Fibroblast of pulmonary artery (primary cell): ENCODE measurements at regions not wholly inside any gene's neighbourhood (a gene's known extent, or its start where the extent isn't known, plus 50 kb on each side); places are given as distances from the start of the nearest gene placed in this dataset.
A peak's percentile ranks its signal among the peaks of the same experiment; 100 is the strongest.

Experiments
- DNase-seq: peaks from one replicate; pipeline ENCODE4 v3.0.0-alpha.2; 2010; ENCODE audit warnings: low read depth
- H3K4me3 ChIP-seq: replicated peaks from 2 replicates; pipeline ENCODE4 v1.5.1; 2011; ENCODE audit warnings: low read depth, mild to moderate bottlenecking, control low read depth, low read length, moderate library complexity
- TF ChIP-seq, protein P1 (sequence below): IDR thresholded peaks from 2 replicates; pipeline ENCODE4 v1.5.1; 2011; ENCODE audit warnings: mild to moderate bottlenecking, control low read depth, low read length, inconsistent platforms; ENCODE audit errors: missing control alignments

DNA sequence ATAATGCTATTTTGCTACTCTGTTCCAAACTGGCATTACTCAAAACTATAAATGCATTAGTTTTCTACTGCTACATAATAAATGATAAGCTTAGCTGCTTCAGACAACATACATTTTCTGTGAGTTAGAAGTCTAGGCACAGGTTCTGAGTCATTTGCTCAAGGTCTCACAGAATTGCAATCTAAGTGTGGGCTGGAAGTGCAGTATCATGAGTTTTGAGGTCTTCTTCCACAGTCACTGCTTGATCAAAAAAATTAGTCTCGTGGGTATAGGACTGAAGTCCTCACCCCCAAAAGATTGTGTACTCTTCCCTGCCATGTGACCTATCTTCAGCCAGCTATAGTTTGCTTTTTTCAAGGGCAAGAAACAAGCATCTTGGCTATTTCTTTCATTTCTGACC is 676.9 kb downstream of the ADCYAP1 start:
- DNase-seq = no peak
- H3K4me3 ChIP-seq = no peak overlapping the region
- TF ChIP-seq, protein P1, sequence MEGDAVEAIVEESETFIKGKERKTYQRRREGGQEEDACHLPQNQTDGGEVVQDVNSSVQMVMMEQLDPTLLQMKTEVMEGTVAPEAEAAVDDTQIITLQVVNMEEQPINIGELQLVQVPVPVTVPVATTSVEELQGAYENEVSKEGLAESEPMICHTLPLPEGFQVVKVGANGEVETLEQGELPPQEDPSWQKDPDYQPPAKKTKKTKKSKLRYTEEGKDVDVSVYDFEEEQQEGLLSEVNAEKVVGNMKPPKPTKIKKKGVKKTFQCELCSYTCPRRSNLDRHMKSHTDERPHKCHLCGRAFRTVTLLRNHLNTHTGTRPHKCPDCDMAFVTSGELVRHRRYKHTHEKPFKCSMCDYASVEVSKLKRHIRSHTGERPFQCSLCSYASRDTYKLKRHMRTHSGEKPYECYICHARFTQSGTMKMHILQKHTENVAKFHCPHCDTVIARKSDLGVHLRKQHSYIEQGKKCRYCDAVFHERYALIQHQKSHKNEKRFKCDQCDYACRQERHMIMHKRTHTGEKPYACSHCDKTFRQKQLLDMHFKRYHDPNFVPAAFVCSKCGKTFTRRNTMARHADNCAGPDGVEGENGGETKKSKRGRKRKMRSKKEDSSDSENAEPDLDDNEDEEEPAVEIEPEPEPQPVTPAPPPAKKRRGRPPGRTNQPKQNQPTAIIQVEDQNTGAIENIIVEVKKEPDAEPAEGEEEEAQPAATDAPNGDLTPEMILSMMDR = no peak

DNA sequence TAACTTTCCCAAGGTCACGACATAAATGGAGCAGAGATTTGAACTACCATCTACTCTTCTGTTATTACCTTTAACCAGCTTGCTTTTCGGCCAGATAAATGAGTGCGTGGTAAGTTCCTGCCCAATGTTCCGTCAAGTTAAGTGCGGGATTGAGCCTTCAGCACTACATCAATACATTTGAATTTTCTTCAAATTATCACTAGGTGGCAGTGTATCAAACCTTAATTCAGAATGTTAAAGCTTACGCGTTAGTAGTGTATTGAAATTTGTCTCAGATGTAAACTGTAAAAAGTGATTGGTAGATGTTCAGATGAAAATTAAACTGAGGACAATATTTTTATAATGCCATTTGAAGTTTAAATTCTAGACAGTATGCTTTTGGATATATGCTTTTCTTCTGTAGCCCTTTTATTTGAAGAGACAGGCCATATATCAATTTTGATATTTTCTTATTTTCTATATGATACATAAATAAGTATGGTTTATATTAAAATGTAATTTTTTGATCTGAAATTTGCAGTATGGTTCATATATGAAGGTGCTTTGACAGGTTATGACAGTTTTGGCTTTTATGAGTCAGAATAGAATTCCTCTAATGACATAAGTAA is 681.3 kb downstream of the ADCYAP1 start:
- TF ChIP-seq, protein P1 = peak; percentile 53
- no peak overlapping the region for H3K4me3 ChIP-seq
- peak; percentile 62 for DNase-seq

DNA sequence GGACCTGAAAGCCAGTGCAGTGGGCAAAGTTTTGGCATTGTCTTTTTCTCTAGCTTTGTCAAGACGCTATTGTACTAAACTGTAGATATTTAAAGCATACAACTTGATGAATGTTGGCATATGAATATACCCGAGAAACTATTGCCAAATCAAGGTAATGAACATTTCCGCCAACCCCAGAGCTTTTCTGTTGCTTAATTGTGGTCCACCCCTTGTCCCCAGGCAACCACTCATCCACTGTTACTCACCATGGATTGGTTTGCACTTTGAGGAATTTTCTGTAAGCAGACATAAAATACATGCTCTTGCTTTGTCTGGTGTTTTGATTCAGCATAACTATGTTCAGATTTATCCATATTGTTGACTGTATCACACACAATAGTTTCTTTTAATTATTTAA is 688.4 kb downstream of the ADCYAP1 start:
- TF ChIP-seq, protein P1 = no peak
- H3K4me3 ChIP-seq = no peak overlapping the region
- DNase-seq = no peak

DNA sequence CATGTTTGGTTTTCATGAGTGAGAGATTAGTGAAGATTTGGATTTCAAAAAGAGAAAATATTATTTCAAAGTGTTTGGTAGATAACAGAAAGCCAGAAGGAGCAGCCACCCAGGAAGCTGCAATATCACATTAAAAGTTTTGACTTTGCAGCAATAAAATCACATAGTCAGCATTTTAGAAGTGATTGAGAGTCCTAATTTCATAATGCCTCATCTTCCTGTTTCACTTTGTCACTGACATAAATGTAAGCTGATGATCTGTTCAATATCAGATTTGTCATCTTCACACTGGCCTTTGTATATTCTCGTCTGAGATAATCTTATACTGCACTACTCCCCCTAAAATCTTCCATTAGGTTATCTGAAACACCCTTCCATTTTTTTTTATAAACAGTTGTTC is 690.5 kb downstream of the ADCYAP1 start:
- no peak overlapping the region for H3K4me3 ChIP-seq
- no peak for DNase-seq
- TF ChIP-seq, protein P1 = no peak

DNA sequence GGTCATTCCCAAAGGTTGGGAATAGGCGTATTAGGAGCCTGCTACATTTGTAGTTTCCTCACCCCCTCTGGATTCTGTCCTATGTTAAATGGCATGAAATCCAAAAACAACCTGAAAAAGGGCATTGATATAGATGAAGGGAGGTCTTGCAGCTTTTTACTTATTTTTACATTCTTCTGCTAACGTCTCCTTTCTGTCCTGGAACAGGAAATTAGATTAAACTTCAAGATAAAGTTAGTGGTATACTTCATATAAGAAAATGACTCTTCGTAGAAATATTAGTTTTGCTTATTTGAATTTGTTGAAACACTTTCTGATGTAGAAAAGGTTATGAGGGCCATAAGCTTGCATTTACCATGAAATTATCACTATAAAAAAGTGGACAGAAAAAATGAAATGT is 694.5 kb downstream of the ADCYAP1 start:
- no peak for DNase-seq
- TF ChIP-seq, protein P1 = no peak
- no peak overlapping the region for H3K4me3 ChIP-seq

DNA sequence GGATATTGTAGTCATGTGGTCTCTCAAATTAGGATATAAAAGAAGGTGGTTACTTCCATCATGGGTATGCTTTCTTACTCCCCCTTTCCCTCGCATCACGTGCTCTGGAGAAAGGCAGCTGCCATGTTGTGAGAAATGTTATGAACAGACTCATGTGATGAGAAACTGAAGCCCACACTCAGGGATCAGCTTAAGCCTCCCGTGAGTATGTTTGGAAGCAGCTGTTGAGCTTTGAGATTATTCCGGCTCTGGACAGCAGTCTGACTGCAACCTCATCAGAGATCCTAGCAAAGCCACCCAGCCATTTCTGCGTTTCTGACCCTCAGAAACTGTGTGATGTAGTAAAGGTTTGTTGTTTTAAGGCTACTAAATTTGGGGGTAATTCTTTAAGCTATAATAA is 700.1 kb downstream of the ADCYAP1 start:
- DNase-seq = no peak
- TF ChIP-seq, protein P1 = no peak
- no peak overlapping the region for H3K4me3 ChIP-seq

DNA sequence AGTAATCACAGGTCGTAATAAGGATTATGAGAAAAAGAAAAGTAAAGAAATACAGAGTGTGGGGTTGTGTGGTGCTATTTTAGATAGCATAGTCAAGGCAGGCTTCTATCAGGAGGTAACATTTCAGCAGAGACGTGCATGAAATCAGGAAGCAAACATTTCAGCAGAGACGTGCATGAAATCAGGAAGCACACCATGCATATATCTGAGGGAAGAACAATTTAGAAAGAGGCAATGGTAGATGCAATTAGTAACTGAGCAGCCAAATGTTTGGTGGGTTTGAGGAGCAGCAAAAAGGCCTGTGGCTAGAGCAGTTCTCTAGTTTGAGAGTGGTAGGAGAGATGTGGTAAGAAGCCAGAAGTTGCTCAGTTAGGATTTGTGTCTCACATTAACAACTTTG is 713.7 kb downstream of the ADCYAP1 start:
- no peak overlapping the region for H3K4me3 ChIP-seq
- DNase-seq = no peak
- TF ChIP-seq, protein P1 = no peak
